ENCODE measurements at regions not wholly inside any gene's neighbourhood (a gene's known extent, or its start where the extent isn't known, plus 50 kb on each side); places are given as distances from the start of the nearest gene placed in this dataset.

- TF ChIP-seq CTCF (IDR thresholded peaks at IDR 0.05), result no peak
- no peak for TF ChIP-seq POLR2A (IDR thresholded peaks at IDR 0.05)
These were observed 1002.5 kb upstream of the LCORL start for GRCh38 chr4:19024047-19024446.

Data from esophagus squamous epithelium (tissue), 4 donors.